Calu3 (cell line): ENCODE measurements at regions not wholly inside any gene's neighbourhood (a gene's known extent, or its start where the extent isn't known, plus 50 kb on each side); places are given as distances from the start of the nearest gene placed in this dataset.
A peak's percentile ranks its signal among the peaks of the same experiment; 100 is the strongest.

ENCODE experiments used
- BruUV-seq: library from RNA; stranded (reverse); fragments of 400-500 nt; replicated peaks from 2 replicates; lab custom pipeline; 2021; lab: Mats Ljungman, UMichigan
- CTCF ChIA-PET: fragments of 300-600 bp; sonication (Branson Sonifier 250); formaldehyde crosslinking; loops from one replicate; lab custom pipeline; 2022; ENCODE audit warnings: antibody characterized with exemption; lab: Charles Lee
- DNase-seq: peaks from one replicate; pipeline ENCODE4 v3.0.0; 2022
- H3K27ac Mint-ChIP-seq: one replicate; pipeline ENCODE4 v1.8.0; 2022; ENCODE audit warnings: mixed read lengths; ENCODE audit not compliant: unreplicated experiment
- H3K27me3 Mint-ChIP-seq: one replicate; pipeline ENCODE4 v1.8.0; 2022; ENCODE audit warnings: mixed read lengths; ENCODE audit not compliant: unreplicated experiment
- H3K36me3 Mint-ChIP-seq: one replicate; pipeline ENCODE4 v1.8.0; 2022; ENCODE audit warnings: mild to moderate bottlenecking, moderate library complexity, mixed read lengths; ENCODE audit not compliant: insufficient read depth, unreplicated experiment
- H3K4me1 Mint-ChIP-seq: one replicate; pipeline ENCODE4 v1.8.0; 2022; ENCODE audit warnings: mild to moderate bottlenecking, low read depth, mixed read lengths; ENCODE audit not compliant: unreplicated experiment
- H3K4me3 Mint-ChIP-seq: one replicate; pipeline ENCODE4 v1.8.0; 2022; ENCODE audit warnings: mild to moderate bottlenecking, low read depth, moderate library complexity, mixed read lengths; ENCODE audit not compliant: unreplicated experiment
- H3K9me3 Mint-ChIP-seq: one replicate; pipeline ENCODE4 v1.8.0; 2022; ENCODE audit warnings: low read depth, mixed read lengths; ENCODE audit not compliant: unreplicated experiment
- intact Hi-C: fragments of 100-400 bp; cut with micrococcal nuclease; formaldehyde crosslinking; loops from one replicate; pipeline ENCODE4 v1.10.0; 2022; ENCODE audit not compliant: unreplicated experiment
- TF ChIP-seq, protein P1 (sequence below): fragments of 200-600 bp; IDR thresholded peaks from one replicate; pipeline ENCODE4 v1.8.0; 2022; ENCODE audit warnings: antibody characterized with exemption; ENCODE audit not compliant: unreplicated experiment

DNA sequence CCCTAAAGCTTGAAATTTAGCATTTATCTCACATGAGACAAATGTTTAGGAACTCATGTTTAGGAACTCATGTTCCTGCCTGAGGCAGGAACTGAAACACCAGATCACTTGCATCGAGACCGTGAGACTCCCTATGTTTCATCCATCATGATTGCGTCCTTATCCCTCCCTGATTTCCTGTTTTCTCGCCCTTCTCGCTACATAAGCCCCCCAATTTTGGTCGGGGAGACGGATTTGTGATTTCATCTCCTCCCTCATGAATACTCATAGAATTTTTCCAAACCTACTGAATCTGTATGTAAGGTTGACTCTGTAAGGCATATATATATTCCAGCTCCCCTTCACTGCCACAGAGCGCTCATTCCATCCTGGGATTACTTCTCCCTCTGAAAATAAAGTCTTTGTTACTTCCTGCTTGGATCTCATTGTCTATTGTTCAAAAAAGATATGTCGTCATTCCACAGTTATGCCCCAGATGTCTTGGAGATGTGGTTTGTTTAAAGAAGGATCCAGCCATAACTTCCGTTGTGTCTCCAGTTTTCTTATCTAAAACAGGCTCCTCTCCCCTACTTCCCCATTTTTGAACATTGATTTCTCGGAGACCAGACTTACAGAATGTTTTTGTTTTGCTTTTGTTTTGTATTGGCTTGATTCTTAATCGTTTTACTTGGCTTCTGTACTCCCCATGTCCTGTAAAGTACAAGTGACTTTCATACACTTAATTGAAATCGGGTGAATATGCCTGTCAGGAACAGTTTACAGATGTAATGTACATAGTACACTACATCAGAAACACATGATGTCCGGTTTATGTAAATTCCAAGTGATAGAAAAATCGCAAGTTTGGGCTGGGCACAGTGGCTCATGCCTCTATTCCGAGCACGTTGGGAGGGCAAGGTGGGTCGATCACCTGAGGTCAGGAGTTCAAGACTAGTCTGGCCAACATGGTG, 118.7 kb downstream of the HFE start:
- Mint-ChIP-seq H3K27me3 (no peaks in the 10 kb centered on the region), H3K36me3 (peaks cover 8% of the 10 kb centered on the region), H3K4me1 (peaks cover 15% of the 10 kb centered on the region), H3K9me3 (no peaks in the 10 kb centered on the region), H3K4me3 (no peak overlapping the region), H3K27ac (no peak overlapping the region)
- no TSS peak for BruUV-seq
- DNase-seq = peak; percentile 52
- TF ChIP-seq, protein P1, sequence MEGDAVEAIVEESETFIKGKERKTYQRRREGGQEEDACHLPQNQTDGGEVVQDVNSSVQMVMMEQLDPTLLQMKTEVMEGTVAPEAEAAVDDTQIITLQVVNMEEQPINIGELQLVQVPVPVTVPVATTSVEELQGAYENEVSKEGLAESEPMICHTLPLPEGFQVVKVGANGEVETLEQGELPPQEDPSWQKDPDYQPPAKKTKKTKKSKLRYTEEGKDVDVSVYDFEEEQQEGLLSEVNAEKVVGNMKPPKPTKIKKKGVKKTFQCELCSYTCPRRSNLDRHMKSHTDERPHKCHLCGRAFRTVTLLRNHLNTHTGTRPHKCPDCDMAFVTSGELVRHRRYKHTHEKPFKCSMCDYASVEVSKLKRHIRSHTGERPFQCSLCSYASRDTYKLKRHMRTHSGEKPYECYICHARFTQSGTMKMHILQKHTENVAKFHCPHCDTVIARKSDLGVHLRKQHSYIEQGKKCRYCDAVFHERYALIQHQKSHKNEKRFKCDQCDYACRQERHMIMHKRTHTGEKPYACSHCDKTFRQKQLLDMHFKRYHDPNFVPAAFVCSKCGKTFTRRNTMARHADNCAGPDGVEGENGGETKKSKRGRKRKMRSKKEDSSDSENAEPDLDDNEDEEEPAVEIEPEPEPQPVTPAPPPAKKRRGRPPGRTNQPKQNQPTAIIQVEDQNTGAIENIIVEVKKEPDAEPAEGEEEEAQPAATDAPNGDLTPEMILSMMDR = no peak
- CTCF ChIA-PET = interaction anchor here (0.8 to 3.0 kb wide), 4 partner anchors 9 to 82 kb away, joined by 3 to 21 read pairs (median 4); a partner anchor contains a TSS
- intact Hi-C loops = loop anchor here (2.0 kb wide), 1 partner anchor 103 kb away; a partner anchor contains a TSS

DNA sequence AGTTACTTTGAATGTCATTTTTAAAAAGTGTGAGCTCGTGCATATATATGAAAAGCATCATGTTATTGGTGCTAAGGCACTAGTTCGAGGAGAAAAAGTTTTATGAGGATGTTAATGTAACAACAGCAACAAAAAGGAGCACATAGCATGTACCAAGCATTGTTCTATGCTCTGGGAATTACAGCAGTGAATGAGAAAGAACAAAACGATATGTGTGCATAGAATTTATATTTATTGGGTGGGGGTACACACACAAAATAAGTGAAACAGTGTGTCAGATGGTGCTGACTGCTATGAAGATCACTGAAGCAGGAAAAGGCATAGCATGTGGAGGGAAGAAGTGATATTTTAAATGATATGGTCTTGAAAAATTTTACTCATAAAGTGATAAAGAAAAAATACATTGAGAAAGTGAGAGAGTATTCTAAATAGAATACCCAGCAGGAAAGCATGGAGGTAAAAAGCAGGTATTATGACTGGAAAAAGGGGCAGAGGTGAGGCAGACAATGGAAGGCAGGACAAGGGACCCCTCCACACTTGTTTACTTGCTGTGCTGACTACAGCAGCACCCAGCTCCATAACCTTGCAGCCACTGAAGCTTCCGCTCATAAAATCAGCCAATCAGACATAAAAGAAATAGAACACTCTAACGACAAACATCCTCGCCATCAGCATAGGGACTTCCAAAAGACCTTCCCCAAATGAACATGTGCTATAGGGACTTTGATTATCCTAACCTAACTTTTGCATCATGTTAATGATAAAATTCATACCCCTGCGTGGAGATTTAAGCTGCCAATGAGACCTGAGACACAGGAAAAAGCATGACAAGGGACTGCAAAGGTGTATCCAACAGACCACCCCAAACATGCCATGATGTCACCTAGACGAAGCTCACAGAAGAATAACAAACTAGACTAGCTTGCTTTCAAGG, 119.9 kb downstream of the HFE start:
- TF ChIP-seq, protein P1 = no peak
- Mint-ChIP-seq H3K36me3 (no peaks in the 10 kb centered on the region), H3K9me3 (no peaks in the 10 kb centered on the region), H3K4me1 (peaks cover 13% of the 10 kb centered on the region), H3K4me3 (no peak overlapping the region), H3K27me3 (no peaks in the 10 kb centered on the region), H3K27ac (no peak overlapping the region)
- intact Hi-C loops = no loop called here
- BruUV-seq = no TSS peak
- CTCF ChIA-PET = interaction anchor here (0.7 to 3.0 kb wide), 5 partner anchors 8 to 287 kb away, joined by 3 to 21 read pairs (median 6); a partner anchor contains a TSS
- DNase-seq = no peak

DNA sequence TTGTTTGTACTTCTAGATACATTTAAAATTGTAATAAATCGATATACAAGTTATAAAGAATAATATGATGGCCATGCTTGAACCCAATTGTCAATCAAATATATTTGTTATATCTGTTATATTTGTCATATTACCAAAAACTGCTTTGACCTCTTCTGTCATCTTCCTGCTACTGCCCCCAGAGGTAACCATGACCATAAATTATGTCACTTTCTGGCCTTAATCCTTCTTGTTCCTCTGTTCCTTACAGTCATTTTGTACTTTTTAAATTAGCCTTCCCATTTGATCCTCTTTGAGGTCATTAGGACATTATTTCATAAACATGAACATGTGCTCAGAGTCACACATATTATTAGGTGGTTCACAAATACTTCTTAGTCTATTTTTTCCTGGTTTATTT, 124.7 kb downstream of the HFE start:
- CTCF ChIA-PET = no interaction called here

More for the DNA sequence above, 124.7 kb downstream of the HFE start:
- H3K4me3 Mint-ChIP-seq = no peak overlapping the region
- no peak for DNase-seq
- no TSS peak for BruUV-seq
- H3K9me3 Mint-ChIP-seq = no peaks in the 10 kb centered on the region
- no peaks in the 10 kb centered on the region for H3K36me3 Mint-ChIP-seq
- H3K27ac Mint-ChIP-seq = no peak overlapping the region
- H3K27me3 Mint-ChIP-seq = no peaks in the 10 kb centered on the region
- TF ChIP-seq, protein P1 = no peak
- peaks cover 20% of the 10 kb centered on the region for H3K4me1 Mint-ChIP-seq
- intact Hi-C loops = no loop called here
